Astrocyte (in vitro differentiated cells and primary cell): ENCODE measurements at regions not wholly inside any gene's neighbourhood (a gene's known extent, or its start where the extent isn't known, plus 50 kb on each side); places are given as distances from the start of the nearest gene placed in this dataset.

Experiments used
- DNase-seq: peaks from one replicate; pipeline ENCODE4 v3.0.0-alpha.2; 2010; ENCODE audit warnings: low read depth
- FAIRE-seq: peaks from 2 replicates; lab custom pipeline; 2011; peaks lifted over from hg19 to GRCh38; lab: Jason Lieb, UNC
- H2AFZ ChIP-seq: 2 replicates; pipeline ENCODE4 v1.6.0; 2012; ENCODE audit warnings: low read depth, low read length, inconsistent platforms
- H3K27ac ChIP-seq: 2 replicates; pipeline ENCODE4 v1.5.1; 2011; ENCODE audit warnings: low read depth, low read length, inconsistent platforms
- H3K27me3 ChIP-seq: 2 replicates; pipeline ENCODE4 v1.6.0; 2011; ENCODE audit warnings: low read length, inconsistent platforms; ENCODE audit not compliant: insufficient read depth
- H3K36me3 ChIP-seq: 2 replicates; pipeline ENCODE4 v1.5.1; 2011; ENCODE audit warnings: low read length, inconsistent platforms; ENCODE audit not compliant: insufficient read depth
- H3K4me1 ChIP-seq: 2 replicates; pipeline ENCODE4 v1.5.1; 2011; ENCODE audit warnings: low read length, inconsistent platforms; ENCODE audit not compliant: insufficient read depth
- H3K4me2 ChIP-seq: 2 replicates; pipeline ENCODE4 v1.6.0; 2012; ENCODE audit warnings: low read length, inconsistent platforms
- H3K4me3 ChIP-seq: 2 replicates; pipeline ENCODE4 v1.5.1; 2011; ENCODE audit warnings: low read depth, mild to moderate bottlenecking, low read length, inconsistent platforms; ENCODE audit not compliant: insufficient read depth
- H3K79me2 ChIP-seq: 2 replicates; pipeline ENCODE4 v1.6.0; 2012; ENCODE audit warnings: mild to moderate bottlenecking, low read length, inconsistent platforms; ENCODE audit not compliant: insufficient read depth
- H3K9ac ChIP-seq: 2 replicates; pipeline ENCODE4 v1.6.0; 2012; ENCODE audit warnings: mild to moderate bottlenecking, low read length, inconsistent platforms
- H3K9me3 ChIP-seq: 2 replicates; pipeline ENCODE4 v1.5.1; 2012; ENCODE audit warnings: low read depth, mild to moderate bottlenecking, low read length, inconsistent platforms; ENCODE audit not compliant: insufficient read depth
- H4K20me1 ChIP-seq: 2 replicates; pipeline ENCODE4 v1.6.0; 2012; ENCODE audit warnings: low read length, inconsistent platforms; ENCODE audit not compliant: insufficient read depth
- H3K27ac Mint-ChIP-seq: one replicate; pipeline ENCODE4 v1.8.0; 2021; ENCODE audit warnings: mild to moderate bottlenecking, mixed read lengths; ENCODE audit not compliant: unreplicated experiment
- H3K27me3 Mint-ChIP-seq: one replicate; pipeline ENCODE4 v1.8.0; 2021; ENCODE audit warnings: low read depth, mixed read lengths; ENCODE audit not compliant: unreplicated experiment
- H3K36me3 Mint-ChIP-seq: one replicate; pipeline ENCODE4 v1.8.0; 2021; ENCODE audit warnings: low read depth, mixed read lengths; ENCODE audit not compliant: unreplicated experiment
- H3K4me1 Mint-ChIP-seq: one replicate; pipeline ENCODE4 v1.8.0; 2021; ENCODE audit warnings: low read depth, mixed read lengths; ENCODE audit not compliant: unreplicated experiment
- H3K4me3 Mint-ChIP-seq: one replicate; pipeline ENCODE4 v1.8.0; 2021; ENCODE audit warnings: mild to moderate bottlenecking, moderate library complexity, mixed read lengths; ENCODE audit not compliant: unreplicated experiment
- H3K9me3 Mint-ChIP-seq: one replicate; pipeline ENCODE4 v1.8.0; 2021; ENCODE audit warnings: mild to moderate bottlenecking, mixed read lengths; ENCODE audit not compliant: unreplicated experiment
- EZH2 ChIP-seq: IDR thresholded peaks from 2 replicates; pipeline ENCODE4 v1.6.1; 2012; ENCODE audit warnings: mild to moderate bottlenecking, low read length, inconsistent platforms; ENCODE audit not compliant: insufficient read depth
- TF ChIP-seq, protein P1 (sequence below): IDR thresholded peaks from 2 replicates; pipeline ENCODE4 v1.5.1; 2011; ENCODE audit warnings: low read depth, mild to moderate bottlenecking, inconsistent platforms, low read length, moderate library complexity; ENCODE audit not compliant: insufficient read depth

DNA sequence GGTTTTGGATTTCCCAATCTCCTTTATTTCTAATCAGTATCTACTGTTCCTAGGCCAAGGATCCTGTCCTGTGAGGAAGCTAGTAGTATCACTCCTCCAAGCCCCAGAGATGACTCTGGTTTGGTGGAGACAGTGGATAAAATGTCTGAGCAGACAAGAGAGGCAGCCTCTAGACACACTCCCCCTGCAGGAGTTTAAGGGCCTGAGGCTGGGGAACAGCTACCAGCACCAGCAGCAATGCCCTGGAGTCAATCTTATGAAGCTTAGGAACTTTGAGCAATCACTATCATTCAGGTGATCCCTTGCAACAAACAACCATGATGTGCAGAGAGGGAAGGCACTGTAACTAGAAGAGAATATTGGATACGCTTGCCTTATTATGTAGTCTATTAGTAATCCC is 384.7 kb upstream of the ID4 start:
- Mint-ChIP-seq H3K9me3 (no peaks in the 10 kb centered on the region), H3K27me3 (no peaks in the 10 kb centered on the region), H3K36me3 (no peaks in the 10 kb centered on the region), H3K27ac (no peak overlapping the region), H3K4me1 (no peaks in the 10 kb centered on the region), H3K4me3 (no peak overlapping the region)
- no peaks in the 10 kb centered on the region for H3K79me2 ChIP-seq
- H2AFZ ChIP-seq: no peak overlapping the region
- TF ChIP-seq EZH2: no peak
- TF ChIP-seq, protein P1, sequence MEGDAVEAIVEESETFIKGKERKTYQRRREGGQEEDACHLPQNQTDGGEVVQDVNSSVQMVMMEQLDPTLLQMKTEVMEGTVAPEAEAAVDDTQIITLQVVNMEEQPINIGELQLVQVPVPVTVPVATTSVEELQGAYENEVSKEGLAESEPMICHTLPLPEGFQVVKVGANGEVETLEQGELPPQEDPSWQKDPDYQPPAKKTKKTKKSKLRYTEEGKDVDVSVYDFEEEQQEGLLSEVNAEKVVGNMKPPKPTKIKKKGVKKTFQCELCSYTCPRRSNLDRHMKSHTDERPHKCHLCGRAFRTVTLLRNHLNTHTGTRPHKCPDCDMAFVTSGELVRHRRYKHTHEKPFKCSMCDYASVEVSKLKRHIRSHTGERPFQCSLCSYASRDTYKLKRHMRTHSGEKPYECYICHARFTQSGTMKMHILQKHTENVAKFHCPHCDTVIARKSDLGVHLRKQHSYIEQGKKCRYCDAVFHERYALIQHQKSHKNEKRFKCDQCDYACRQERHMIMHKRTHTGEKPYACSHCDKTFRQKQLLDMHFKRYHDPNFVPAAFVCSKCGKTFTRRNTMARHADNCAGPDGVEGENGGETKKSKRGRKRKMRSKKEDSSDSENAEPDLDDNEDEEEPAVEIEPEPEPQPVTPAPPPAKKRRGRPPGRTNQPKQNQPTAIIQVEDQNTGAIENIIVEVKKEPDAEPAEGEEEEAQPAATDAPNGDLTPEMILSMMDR: no peak
- H3K27me3 ChIP-seq: peaks cover 2% of the 10 kb centered on the region
- no peak for FAIRE-seq
- H3K4me3 ChIP-seq: no peak overlapping the region
- H3K4me2 ChIP-seq: no peak overlapping the region
- no peak for DNase-seq
- no peaks in the 10 kb centered on the region for H3K9me3 ChIP-seq
- no peak overlapping the region for H3K9ac ChIP-seq
- no peak overlapping the region for H3K27ac ChIP-seq
- no peaks in the 10 kb centered on the region for H3K4me1 ChIP-seq
- no peaks in the 10 kb centered on the region for H3K36me3 ChIP-seq
- no peaks in the 10 kb centered on the region for H4K20me1 ChIP-seq

DNA sequence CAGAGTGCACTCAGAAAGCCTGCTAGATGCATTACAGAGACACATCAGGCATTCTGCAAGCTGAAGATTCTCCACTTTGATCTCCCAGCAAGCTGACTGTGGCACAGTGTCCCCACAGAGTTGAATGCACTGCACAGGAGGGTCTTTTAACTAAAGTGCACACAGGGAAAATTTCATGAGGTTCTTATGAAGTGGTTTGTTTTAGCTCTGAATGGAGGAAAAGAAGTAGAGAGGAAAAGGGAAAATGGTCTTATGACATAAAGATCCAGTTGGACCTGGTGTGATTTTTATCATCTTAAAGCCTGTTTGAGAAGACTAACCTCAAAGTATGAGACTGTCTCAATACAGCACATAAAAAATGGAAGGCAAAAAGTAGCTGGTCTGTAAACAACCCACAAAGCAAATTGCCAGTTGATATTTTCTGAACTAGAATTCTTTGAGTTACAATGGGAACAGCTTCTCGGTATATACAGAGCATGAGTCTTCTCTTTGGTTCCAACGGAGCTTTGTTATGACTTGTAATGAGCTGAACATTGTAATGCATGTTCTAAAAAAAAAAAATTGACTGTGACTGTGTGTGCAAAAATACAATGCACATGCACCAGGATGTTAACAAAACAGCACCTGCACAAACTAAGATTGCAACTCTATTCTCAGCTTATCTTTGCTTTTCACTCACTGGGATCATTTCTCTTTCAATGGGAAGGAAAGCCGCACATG is 383.0 kb upstream of the ID4 start:
- TF ChIP-seq EZH2: no peak
- TF ChIP-seq, protein P1: no peak
- H3K9me3 Mint-ChIP-seq: no peaks in the 10 kb centered on the region
- no peak overlapping the region for H3K27ac Mint-ChIP-seq
- Histone ChIP-seq H3K9me3 (no peaks in the 10 kb centered on the region), H3K9ac (no peak overlapping the region), H2AFZ (no peak overlapping the region), H3K27ac (no peak overlapping the region), H3K4me3 (no peak overlapping the region), H3K79me2 (no peaks in the 10 kb centered on the region), H3K4me2 (no peak overlapping the region), H3K4me1 (no peaks in the 10 kb centered on the region), H3K36me3 (no peaks in the 10 kb centered on the region), H3K27me3 (peaks cover 2% of the 10 kb centered on the region), H4K20me1 (no peaks in the 10 kb centered on the region)
- FAIRE-seq (no peak), DNase-seq (no peak)
- H3K4me1 Mint-ChIP-seq: no peaks in the 10 kb centered on the region
- H3K4me3 Mint-ChIP-seq: no peak overlapping the region
- peaks cover 3% of the 10 kb centered on the region for H3K27me3 Mint-ChIP-seq
- H3K36me3 Mint-ChIP-seq: no peaks in the 10 kb centered on the region

- Histone ChIP-seq H3K4me1 (no peaks in the 10 kb centered on the region), H4K20me1 (no peaks in the 10 kb centered on the region), H3K9ac (no peak overlapping the region), H3K4me3 (no peak overlapping the region), H3K36me3 (no peaks in the 10 kb centered on the region), H3K27me3 (peaks cover 2% of the 10 kb centered on the region), H3K79me2 (no peaks in the 10 kb centered on the region), H3K9me3 (no peaks in the 10 kb centered on the region), H2AFZ (no peak overlapping the region), H3K27ac (no peak overlapping the region), H3K4me2 (no peak overlapping the region)
- TF ChIP-seq EZH2: no peak
- no peak for FAIRE-seq
- H3K27me3 Mint-ChIP-seq: peaks cover 3% of the 10 kb centered on the region
- H3K27ac Mint-ChIP-seq: no peak overlapping the region
- H3K4me1 Mint-ChIP-seq: no peaks in the 10 kb centered on the region
- no peaks in the 10 kb centered on the region for H3K36me3 Mint-ChIP-seq
- no peak overlapping the region for H3K4me3 Mint-ChIP-seq
- DNase-seq: no peak
- H3K9me3 Mint-ChIP-seq: no peaks in the 10 kb centered on the region
Measured at GRCh38 chr6:19454721-19455392, 382.3 kb upstream of the ID4 start.
